Fibroblast of lung (primary cell): ENCODE measurements at regions not wholly inside any gene's neighbourhood (a gene's known extent, or its start where the extent isn't known, plus 50 kb on each side); places are given as distances from the start of the nearest gene placed in this dataset.

Experiments
- CTCF ChIP-seq, 2 donors: IDR thresholded peaks in 1 of 2; conservative IDR thresholded peaks in 1 of 2; 1 replicate in 1 of 2; 2 replicates in 1 of 2; pipeline ENCODE4 v1.5.1; 2011 to 2012; ENCODE audit warnings: low read length in 2 of 2, control low read depth in 1 of 2, inconsistent platforms in 1 of 2, low read depth in 1 of 2, mild to moderate bottlenecking in 1 of 2
- EZH2 ChIP-seq: IDR thresholded peaks from 2 replicates; pipeline ENCODE4 v1.5.1; 2012; ENCODE audit warnings: low read length, control low read depth, mild to moderate bottlenecking; ENCODE audit errors: missing control alignments

- TF ChIP-seq EZH2: no peak
- no peak for TF ChIP-seq CTCF (conservative IDR thresholded peaks at IDR 0.05 in 1 of 2, IDR thresholded peaks at IDR 0.05 in 1 of 2; ENCODE audit: low read depth in 1 of 2, low read length in 2 of 2)
Measured at GRCh38 chr7:46383605-46384004, 462.5 kb upstream of the IGFBP3 start.
